HG02885 (cell line): ENCODE measurements at regions not wholly inside any gene's neighbourhood (a gene's known extent, or its start where the extent isn't known, plus 50 kb on each side); places are given as distances from the start of the nearest gene placed in this dataset.

Experiments used
- ATAC-seq: cut with Tn5 transposase; IDR thresholded peaks from one replicate; pipeline ENCODE4 v1.9.1; 2021; ENCODE audit warnings: mild to moderate bottlenecking; ENCODE audit not compliant: unreplicated experiment, poor library complexity

GRCh38 chr3:24594161-24594560 is 99.5 kb upstream of the THRB start:
- no peak for ATAC-seq

- no peak for ATAC-seq
These were observed 101.1 kb upstream of the THRB start for GRCh38 chr3:24595796-24596195.

GRCh38 chr3:24596626-24597025 is 102.0 kb upstream of the THRB start:
- ATAC-seq, result no peak

- no peak for ATAC-seq
These were observed 104.2 kb upstream of the THRB start for GRCh38 chr3:24598695-24599470.

GRCh38 chr3:24601066-24601939 is 106.7 kb upstream of the THRB start:
- ATAC-seq, result no peak

- ATAC-seq, result no peak
These were observed 109.6 kb upstream of the THRB start for GRCh38 chr3:24604215-24604614.

- ATAC-seq, result no peak
These were observed 110.9 kb upstream of the THRB start for GRCh38 chr3:24605511-24606028.

GRCh38 chr3:24607281-24607680 is 112.6 kb upstream of the THRB start:
- ATAC-seq, result no peak

- no peak for ATAC-seq
These were observed 114.2 kb upstream of the THRB start for GRCh38 chr3:24608701-24609390.

- no peak for ATAC-seq
These were observed 119.7 kb upstream of the THRB start for GRCh38 chr3:24614359-24614758.

GRCh38 chr3:24615177-24615576 is 120.5 kb upstream of the THRB start:
- ATAC-seq, result no peak

GRCh38 chr3:24616110-24616829 is 121.6 kb upstream of the THRB start:
- ATAC-seq, result no peak

- no peak for ATAC-seq
These were observed 127.5 kb upstream of the THRB start for GRCh38 chr3:24622138-24622537.

GRCh38 chr3:24622696-24623225 is 128.1 kb upstream of the THRB start:
- no peak for ATAC-seq

GRCh38 chr3:24623657-24624056 is 129.0 kb upstream of the THRB start:
- no peak for ATAC-seq

- no peak for ATAC-seq
These were observed 130.5 kb upstream of the THRB start for GRCh38 chr3:24624938-24625681.

- no peak for ATAC-seq
These were observed 134.0 kb upstream of the THRB start for GRCh38 chr3:24628523-24629258.

- no peak for ATAC-seq
These were observed 136.8 kb upstream of the THRB start for GRCh38 chr3:24631481-24631880.
